ENCODE measurements at regions not wholly inside any gene's neighbourhood (a gene's known extent, or its start where the extent isn't known, plus 50 kb on each side); places are given as distances from the start of the nearest gene placed in this dataset.

GRCh38 chr19:31083105-31083504 is 266.1 kb downstream of the TSHZ3 start:
- Histone ChIP-seq H2BK120ac (replicated peaks; ENCODE audit: low read depth, low read length) (no peak overlapping the region), H2BK15ac (ENCODE audit: low read length) (no peak overlapping the region), H2BK12ac (ENCODE audit: low read depth, low read length) (no peak overlapping the region), H4K5ac (ENCODE audit: insufficient read length, low read depth, low read length) (no peak overlapping the region), H3K9me3 (ENCODE audit: insufficient read depth in 2 of 2, low read depth in 1 of 2, low read length in 1 of 2) (no peaks in the 10 kb centered on the region), H3K18ac (ENCODE audit: extremely low read depth, low read length) (no peak overlapping the region), H3K4me1 (replicated peaks in 1 of 4; ENCODE audit: control insufficient read depth in 3 of 4, insufficient read depth in 4 of 4, low read length in 3 of 4) (no peaks in the 10 kb centered on the region), H2BK20ac (ENCODE audit: low read length) (no peak overlapping the region), H3K56ac (replicated peaks; ENCODE audit: insufficient read length, low read depth, low read length) (no peak overlapping the region), H3K79me1 (ENCODE audit: low read depth, low read length) (no peaks in the 10 kb centered on the region), H3K4me2 (ENCODE audit: insufficient read depth in 1 of 2, low read depth in 2 of 2, low read length in 2 of 2) (no peak overlapping the region), H2AFZ (ENCODE audit: low read length) (no peak overlapping the region), H3K9ac (replicated peaks in 1 of 4; ENCODE audit: extremely low read depth in 1 of 4, low read depth in 3 of 4, low read length in 3 of 4) (no peak overlapping the region), H3K23me2 (ENCODE audit: low read depth, low read length) (no peaks in the 10 kb centered on the region), H2AK5ac (ENCODE audit: low read depth, low read length) (no peak overlapping the region), H3K4me3 (ENCODE audit: extremely low read depth in 1 of 4, insufficient read depth in 2 of 4, low read depth in 3 of 4, low read length in 4 of 4) (no peak overlapping the region), H3K23ac (ENCODE audit: insufficient read length) (no peak overlapping the region), H3K36me3 (ENCODE audit: control insufficient read depth in 2 of 4, insufficient read depth in 4 of 4, low read length in 3 of 4) (no peaks in the 10 kb centered on the region), H3K27ac (ENCODE audit: low read depth, low read length) (no peak overlapping the region), H3K79me2 (ENCODE audit: control insufficient read depth in 1 of 2, insufficient read depth in 2 of 2, low read length in 2 of 2) (no peaks in the 10 kb centered on the region), H3K4ac (replicated peaks; ENCODE audit: insufficient read length, low read depth, low read length) (no peak overlapping the region), H2BK5ac (ENCODE audit: low read depth, low read length) (no peak overlapping the region), H4K20me1 (replicated peaks in 1 of 2; ENCODE audit: control insufficient read depth in 1 of 2, insufficient read depth in 2 of 2, low read length in 2 of 2) (no peaks in the 10 kb centered on the region), H4K91ac (replicated peaks; ENCODE audit: insufficient read length, low read length) (no peak overlapping the region), H3K27me3 (replicated peaks in 1 of 4; ENCODE audit: control insufficient read depth in 3 of 4, extremely low read depth in 1 of 4, insufficient read depth in 3 of 4, low read length in 3 of 4) (no peaks in the 10 kb centered on the region; a peak in 1 of 7 replicates), H4K8ac (ENCODE audit: extremely low read depth, insufficient read depth, low read length) (no peak overlapping the region), H3K14ac (ENCODE audit: insufficient read length) (no peak overlapping the region)
- CTCF ChIA-PET (ENCODE audit: partially characterized antibody), result no interaction called here
- POLR2A ChIA-PET (ENCODE audit: partially characterized antibody), result no interaction called here
- TF ChIP-seq CHD2 (IDR thresholded peaks at IDR 0.05; ENCODE audit: low read length) (no peak), ASH2L (IDR thresholded peaks at IDR 0.05; ENCODE audit: low read length) (no peak), SIRT6 (IDR thresholded peaks at IDR 0.05; ENCODE audit: low read length) (no peak), SP1 (IDR thresholded peaks at IDR 0.05; ENCODE audit: low read depth, low read length) (no peak)
- DNase-seq (ENCODE audit: low read depth in 1 of 2, low spot score in 2 of 2) (no peak), FAIRE-seq (no peak)
- 92% methylated on average over 3 of the region's 3 CpGs; no CpG with 5 or more reads in 1 of the 2 experiments for WGBS, 2 experiments (ENCODE audit: extremely low coverage in 1 of 2, insufficient coverage in 1 of 2, insufficient read length in 1 of 2, insufficient replicate concordance in 2 of 2, low coverage in 1 of 2, low lambda C conversion rate in 2 of 2, missing lambda C conversion rate in 1 of 2)
